SK-N-SH (cell line): ENCODE measurements at regions not wholly inside any gene's neighbourhood (a gene's known extent, or its start where the extent isn't known, plus 50 kb on each side); places are given as distances from the start of the nearest gene placed in this dataset.

Source experiments
- EP300 ChIP-seq, 2 experiments: IDR thresholded peaks; 2 replicates each; pipeline versions ENCODE4 v1.4.0 to v1.6.1; 2012; ENCODE audit warnings: borderline replicate concordance in 1 of 2, low read depth in 1 of 2, low read length in 1 of 2
- EZH2phosphoT487 ChIP-seq: fragments of 200-600 bp; sonication (generic); IDR thresholded peaks from 2 replicates; pipeline ENCODE4 v1.6.1; 2017; ENCODE audit warnings: low read depth, mixed run types, mild to moderate bottlenecking, antibody characterized with exemption, moderate library complexity, borderline replicate concordance
- MXI1 ChIP-seq: IDR thresholded peaks from 2 replicates; pipeline ENCODE4 v1.6.1; 2012; ENCODE audit warnings: mild to moderate bottlenecking, low read depth, low read length, improper control_type of control experiment
- RAD21 ChIP-seq: IDR thresholded peaks from 2 replicates; pipeline ENCODE4 v1.6.1; 2012; ENCODE audit warnings: mild to moderate bottlenecking, low read length
- RCOR1 ChIP-seq: fragments of 150-350 bp; IDR thresholded peaks from 2 replicates; pipeline ENCODE4 v1.6.1; 2017; ENCODE audit warnings: antibody characterized with exemption, low read length
- REST ChIP-seq: IDR thresholded peaks from 2 replicates; pipeline ENCODE4 v1.6.1; 2012; ENCODE audit warnings: mild to moderate bottlenecking, low read depth, low read length, moderate library complexity
- RFX5 ChIP-seq: IDR thresholded peaks from 2 replicates; pipeline ENCODE4 v1.6.1; 2012; ENCODE audit warnings: mild to moderate bottlenecking, improper control_type of control experiment, low read length
- TAF1 ChIP-seq: IDR thresholded peaks from 2 replicates; pipeline ENCODE4 v1.6.1; 2012; ENCODE audit warnings: low read depth, mild to moderate bottlenecking, low read length, moderate library complexity, borderline replicate concordance
- TCF12 ChIP-seq: IDR thresholded peaks from 2 replicates; pipeline ENCODE4 v1.4.0; 2012
- TF ChIP-seq, protein P1 (sequence below): fragments of 200-600 bp; sonication (generic); IDR thresholded peaks from 2 replicates; pipeline ENCODE4 v1.6.1; 2017; ENCODE audit warnings: antibody characterized with exemption, mild to moderate bottlenecking, moderate library complexity
- TF ChIP-seq, protein P2 (sequence below): fragments of 150-350 bp; IDR thresholded peaks from 2 replicates; pipeline ENCODE4 v1.6.1; 2016; ENCODE audit warnings: mild to moderate bottlenecking, low read depth, low read length

- TF ChIP-seq TAF1: no peak
- TF ChIP-seq RCOR1: no peak
- TF ChIP-seq EZH2phosphoT487: no peak
- TF ChIP-seq, protein P1, sequence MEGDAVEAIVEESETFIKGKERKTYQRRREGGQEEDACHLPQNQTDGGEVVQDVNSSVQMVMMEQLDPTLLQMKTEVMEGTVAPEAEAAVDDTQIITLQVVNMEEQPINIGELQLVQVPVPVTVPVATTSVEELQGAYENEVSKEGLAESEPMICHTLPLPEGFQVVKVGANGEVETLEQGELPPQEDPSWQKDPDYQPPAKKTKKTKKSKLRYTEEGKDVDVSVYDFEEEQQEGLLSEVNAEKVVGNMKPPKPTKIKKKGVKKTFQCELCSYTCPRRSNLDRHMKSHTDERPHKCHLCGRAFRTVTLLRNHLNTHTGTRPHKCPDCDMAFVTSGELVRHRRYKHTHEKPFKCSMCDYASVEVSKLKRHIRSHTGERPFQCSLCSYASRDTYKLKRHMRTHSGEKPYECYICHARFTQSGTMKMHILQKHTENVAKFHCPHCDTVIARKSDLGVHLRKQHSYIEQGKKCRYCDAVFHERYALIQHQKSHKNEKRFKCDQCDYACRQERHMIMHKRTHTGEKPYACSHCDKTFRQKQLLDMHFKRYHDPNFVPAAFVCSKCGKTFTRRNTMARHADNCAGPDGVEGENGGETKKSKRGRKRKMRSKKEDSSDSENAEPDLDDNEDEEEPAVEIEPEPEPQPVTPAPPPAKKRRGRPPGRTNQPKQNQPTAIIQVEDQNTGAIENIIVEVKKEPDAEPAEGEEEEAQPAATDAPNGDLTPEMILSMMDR: no peak
- TF ChIP-seq EP300 (IDR thresholded peaks at IDR 0.05; ENCODE audit: borderline replicate concordance in 1 of 2, low read depth in 1 of 2, low read length in 1 of 2): no peak
- no peak for TF ChIP-seq TCF12
- TF ChIP-seq, protein P2, sequence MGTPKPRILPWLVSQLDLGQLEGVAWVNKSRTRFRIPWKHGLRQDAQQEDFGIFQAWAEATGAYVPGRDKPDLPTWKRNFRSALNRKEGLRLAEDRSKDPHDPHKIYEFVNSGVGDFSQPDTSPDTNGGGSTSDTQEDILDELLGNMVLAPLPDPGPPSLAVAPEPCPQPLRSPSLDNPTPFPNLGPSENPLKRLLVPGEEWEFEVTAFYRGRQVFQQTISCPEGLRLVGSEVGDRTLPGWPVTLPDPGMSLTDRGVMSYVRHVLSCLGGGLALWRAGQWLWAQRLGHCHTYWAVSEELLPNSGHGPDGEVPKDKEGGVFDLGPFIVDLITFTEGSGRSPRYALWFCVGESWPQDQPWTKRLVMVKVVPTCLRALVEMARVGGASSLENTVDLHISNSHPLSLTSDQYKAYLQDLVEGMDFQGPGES: no peak
- TF ChIP-seq MXI1: no peak
- no peak for TF ChIP-seq RAD21
- no peak for TF ChIP-seq REST
- TF ChIP-seq RFX5: no peak
Measured at GRCh38 chr12:74259199-74259598, 278.4 kb upstream of the ATXN7L3B start.
